BLaER1 treated with 17β-estradiol and CSF1 and Interleukin-3, amounts not matched to agents 10 nM and 100 nM (cell line): ENCODE measurements at regions not wholly inside any gene's neighbourhood (a gene's known extent, or its start where the extent isn't known, plus 50 kb on each side); places are given as distances from the start of the nearest gene placed in this dataset.

Experiments used
- H3K27ac ChIP-seq, 11 experiments: shearing (Covaris generic); formaldehyde crosslinking; 2 replicates each; pipeline ENCODE4 v1.8.1; 2022
- H3K27me3 ChIP-seq, 11 experiments: shearing (Covaris generic); formaldehyde crosslinking; 2 replicates each; pipeline ENCODE4 v1.8.1; 2022
- H3K36me3 ChIP-seq, 11 experiments: shearing (Covaris generic); formaldehyde crosslinking; 2 replicates each; pipeline ENCODE4 v1.8.1; 2022
- H3K4me1 ChIP-seq, 10 experiments: shearing (Covaris generic); formaldehyde crosslinking; 2 replicates each; pipeline ENCODE4 v1.8.1; 2022
- H3K4me2 ChIP-seq, 11 experiments: shearing (Covaris generic); formaldehyde crosslinking; 2 replicates each; pipeline ENCODE4 v1.8.1; 2022
- H3K4me3 ChIP-seq, 10 experiments: shearing (Covaris generic); formaldehyde crosslinking; 2 replicates each; pipeline ENCODE4 v1.8.1; 2022
- H3K9ac ChIP-seq, 11 experiments: shearing (Covaris generic); formaldehyde crosslinking; 2 replicates each; pipeline ENCODE4 v1.8.1; 2022
- H3K9me3 ChIP-seq, 11 experiments: shearing (Covaris generic); formaldehyde crosslinking; replicated peaks in 1 of 11; 2 replicates each; pipeline ENCODE4 v1.8.1; 2022
- H4K20me1 ChIP-seq, 11 experiments: shearing (Covaris generic); formaldehyde crosslinking; 2 replicates each; pipeline ENCODE4 v1.8.1; 2022
- Cebpa-rat ChIP-seq, 11 experiments: shearing (Covaris generic); IDR thresholded peaks; 2 replicates each; pipeline ENCODE4 v1.8.1; 2022

DNA sequence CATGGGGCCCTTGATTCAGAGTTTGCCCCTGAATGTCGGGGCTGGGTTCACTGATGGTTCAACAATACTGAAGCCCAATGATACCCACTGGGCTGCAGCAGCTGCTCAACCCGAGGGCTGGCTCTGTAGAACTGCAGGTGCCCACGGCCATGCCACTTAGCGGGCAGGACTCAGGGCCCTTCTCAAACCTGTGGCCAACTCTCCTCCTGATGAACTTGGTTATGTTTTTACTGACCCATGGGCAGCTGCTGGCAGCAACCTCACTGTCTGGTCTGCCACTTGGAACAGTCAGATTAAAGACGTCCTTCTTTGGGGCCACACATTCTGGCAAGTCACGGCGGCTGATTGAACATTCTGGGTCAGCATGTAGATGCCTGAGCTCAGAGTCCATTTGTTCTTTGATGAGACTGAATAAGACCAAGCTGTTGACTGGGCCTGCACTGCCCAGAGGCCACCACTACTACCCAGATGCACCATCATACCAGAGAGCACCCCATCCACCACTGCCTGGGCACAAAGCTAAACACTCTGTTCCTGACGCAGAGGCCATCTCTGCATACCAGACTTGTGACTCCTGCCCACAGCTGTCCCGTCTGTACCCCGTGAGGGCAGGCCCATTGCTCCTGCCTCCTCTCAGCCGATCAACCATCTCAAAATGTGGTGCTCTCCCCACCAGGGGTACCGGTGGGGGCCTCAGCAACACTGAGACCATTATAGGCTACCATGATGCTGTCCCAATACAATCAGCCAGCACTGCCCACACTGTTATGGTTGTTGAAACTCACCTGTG lies 67.8 kb downstream of the SHANK2 start:
- Histone ChIP-seq H3K27ac (no peak overlapping the region), H3K4me3 (no peak overlapping the region), H3K27me3 (no peaks in the 10 kb centered on the region), H3K4me1 (no peaks in the 10 kb centered on the region), H3K9me3 (no peaks in the 10 kb centered on the region), H3K9ac (no peak overlapping the region), H3K36me3 (no peaks in the 10 kb centered on the region), H4K20me1 (no peaks in the 10 kb centered on the region; a peak in 1 of 22 replicates), H3K4me2 (no peak overlapping the region)
- no peak for TF ChIP-seq Cebpa-rat (IDR thresholded peaks at IDR 0.05)

- Histone ChIP-seq H4K20me1 (no peaks in the 10 kb centered on the region; a peak in 1 of 22 replicates), H3K9ac (no peak overlapping the region), H3K4me2 (no peak overlapping the region), H3K27me3 (no peaks in the 10 kb centered on the region), H3K4me3 (no peak overlapping the region), H3K27ac (no peak overlapping the region), H3K9me3 (no peaks in the 10 kb centered on the region), H3K4me1 (no peaks in the 10 kb centered on the region), H3K36me3 (no peaks in the 10 kb centered on the region)
- no peak for TF ChIP-seq Cebpa-rat (IDR thresholded peaks at IDR 0.05)
Observed at GRCh38 chr11:71183878-71184277, 68.5 kb downstream of the SHANK2 start.

- Histone ChIP-seq H4K20me1 (no peaks in the 10 kb centered on the region; a peak in 1 of 22 replicates), H3K27ac (no peak overlapping the region), H3K4me1 (peaks cover 0 to 6% (median 3%) of the 10 kb centered on the region in 10 experiments; a peak in 11 of 20 replicates), H3K36me3 (no peaks in the 10 kb centered on the region), H3K9me3 (no peaks in the 10 kb centered on the region), H3K4me2 (no peak overlapping the region), H3K9ac (no peak overlapping the region), H3K4me3 (no peak overlapping the region), H3K27me3 (no peaks in the 10 kb centered on the region)
- no peak for TF ChIP-seq Cebpa-rat (IDR thresholded peaks at IDR 0.05)
Observed at GRCh38 chr11:71182791-71183677, 69.3 kb downstream of the SHANK2 start.

- Histone ChIP-seq H3K36me3 (no peaks in the 10 kb centered on the region), H3K4me3 (no peak overlapping the region), H3K4me1 (peaks cover 0 to 12% (median 6%) of the 10 kb centered on the region in 10 experiments; a peak in 11 of 20 replicates), H3K27me3 (no peaks in the 10 kb centered on the region), H4K20me1 (no peaks in the 10 kb centered on the region; a peak in 1 of 22 replicates), H3K9ac (no peak overlapping the region), H3K4me2 (no peak overlapping the region), H3K27ac (no peak overlapping the region), H3K9me3 (no peaks in the 10 kb centered on the region)
- TF ChIP-seq Cebpa-rat (IDR thresholded peaks at IDR 0.05) = no peak
Observed at GRCh38 chr11:71181566-71181965, 70.8 kb downstream of the SHANK2 start.

- Histone ChIP-seq H3K4me1 (peaks cover 0 to 12% (median 6%) of the 10 kb centered on the region in 10 experiments; a peak in 11 of 20 replicates), H3K27ac (no peak overlapping the region), H4K20me1 (no peaks in the 10 kb centered on the region; a peak in 1 of 22 replicates), H3K27me3 (no peaks in the 10 kb centered on the region), H3K4me2 (no peak overlapping the region), H3K9me3 (no peaks in the 10 kb centered on the region), H3K9ac (no peak overlapping the region), H3K36me3 (no peaks in the 10 kb centered on the region), H3K4me3 (no peak overlapping the region)
- TF ChIP-seq Cebpa-rat (IDR thresholded peaks at IDR 0.05) = no peak
Observed at GRCh38 chr11:71180694-71181470, 71.5 kb downstream of the SHANK2 start.

DNA sequence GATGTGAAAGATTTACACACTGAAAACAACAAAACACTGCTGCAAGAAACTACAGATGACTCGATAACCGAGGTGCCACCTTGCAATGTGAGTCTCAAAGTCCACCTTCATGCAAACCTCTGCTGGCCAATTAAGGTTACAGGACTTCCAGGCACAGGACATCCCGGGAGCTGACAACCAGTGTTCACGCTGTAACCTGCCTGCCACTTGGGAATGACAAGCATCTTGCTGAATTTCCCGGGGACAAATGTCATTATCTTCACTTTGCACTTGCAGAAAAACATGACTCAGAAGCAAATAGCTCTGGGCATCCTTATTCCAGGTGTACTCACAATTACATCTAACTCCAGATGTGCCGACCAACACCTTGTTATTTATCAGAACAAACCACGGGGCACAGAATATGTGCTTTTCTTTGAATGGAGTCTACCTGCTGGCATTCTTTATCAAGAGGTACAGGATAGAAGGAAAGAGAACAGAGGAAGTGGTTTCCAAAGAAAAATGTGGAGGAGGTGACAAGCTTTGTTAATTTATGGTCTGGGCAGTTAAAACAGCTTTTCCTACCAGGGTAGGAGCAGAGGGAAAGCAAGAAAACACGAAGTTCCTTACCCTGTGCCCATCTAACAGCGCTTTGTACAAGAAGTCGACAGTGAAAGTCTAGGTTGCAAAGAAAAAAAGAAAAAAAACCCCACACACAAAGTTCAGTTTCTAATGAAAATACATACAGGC lies 72.3 kb downstream of the SHANK2 start:
- no peaks in the 10 kb centered on the region for H3K9me3 ChIP-seq
- H3K27ac ChIP-seq = no peak overlapping the region
- peaks cover 0 to 12% (median 6%) of the 10 kb centered on the region in 10 experiments; a peak in 11 of 20 replicates for H3K4me1 ChIP-seq
- no peak overlapping the region for H3K9ac ChIP-seq
- H3K4me3 ChIP-seq = no peak overlapping the region
- no peak overlapping the region for H3K4me2 ChIP-seq
- TF ChIP-seq Cebpa-rat (IDR thresholded peaks at IDR 0.05) = no peak
- H3K36me3 ChIP-seq = no peaks in the 10 kb centered on the region
- no peaks in the 10 kb centered on the region; a peak in 1 of 22 replicates for H4K20me1 ChIP-seq
- no peaks in the 10 kb centered on the region for H3K27me3 ChIP-seq

DNA sequence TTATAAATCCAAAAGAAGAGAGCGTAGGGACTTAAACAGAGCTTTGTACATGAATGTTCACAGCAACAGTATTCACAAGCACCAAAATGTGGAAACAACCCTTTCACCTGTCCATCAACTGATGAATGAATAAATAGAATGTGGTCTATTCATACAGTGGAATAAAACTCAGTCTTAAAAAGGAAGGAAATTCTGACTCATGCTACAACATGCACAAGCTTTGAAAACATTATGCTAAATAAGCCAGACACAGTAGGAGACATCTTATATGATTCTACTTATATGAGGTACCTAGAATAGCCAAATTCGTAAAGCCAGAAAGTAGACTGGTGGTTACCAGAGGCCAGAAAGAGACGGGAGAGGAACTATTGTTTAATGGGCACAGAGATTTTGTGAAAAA lies 74.3 kb downstream of the SHANK2 start:
- TF ChIP-seq Cebpa-rat (IDR thresholded peaks at IDR 0.05) = no peak
- peaks cover 0 to 12% (median 6%) of the 10 kb centered on the region in 10 experiments; a peak in 11 of 20 replicates for H3K4me1 ChIP-seq

DNA sequence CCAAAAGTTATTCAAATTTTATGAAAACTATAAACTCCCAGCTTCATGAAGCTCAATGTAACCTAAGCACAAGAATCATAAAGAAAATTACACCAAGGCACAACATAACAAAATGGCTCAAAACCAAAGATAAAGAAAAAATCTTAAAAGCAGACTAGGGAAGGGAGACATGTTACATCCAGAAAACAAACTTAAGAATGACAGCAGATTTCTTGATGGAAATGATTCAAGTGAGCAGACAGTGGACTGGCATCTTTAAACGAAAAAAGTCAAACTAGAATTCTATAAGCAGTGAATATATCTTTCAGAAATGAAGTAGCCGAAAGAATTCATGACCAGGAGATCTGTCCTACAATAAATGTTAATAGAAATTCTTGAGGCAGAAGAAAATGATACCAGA lies 75.6 kb downstream of the SHANK2 start:
- H4K20me1 ChIP-seq = no peaks in the 10 kb centered on the region; a peak in 1 of 22 replicates
- TF ChIP-seq Cebpa-rat (IDR thresholded peaks at IDR 0.05) = no peak
- H3K36me3 ChIP-seq = no peaks in the 10 kb centered on the region
- H3K4me2 ChIP-seq = no peak overlapping the region
- no peak overlapping the region for H3K4me3 ChIP-seq
- no peak overlapping the region for H3K9ac ChIP-seq
- H3K4me1 ChIP-seq = peaks cover 0 to 12% (median 6%) of the 10 kb centered on the region in 10 experiments; a peak in 11 of 20 replicates
- no peak overlapping the region for H3K27ac ChIP-seq
- no peaks in the 10 kb centered on the region for H3K27me3 ChIP-seq
- H3K9me3 ChIP-seq = no peaks in the 10 kb centered on the region; a peak in 1 of 22 replicates

More for the DNA sequence above, 74.3 kb downstream of the SHANK2 start:
- Histone ChIP-seq H3K36me3 (no peaks in the 10 kb centered on the region), H3K4me2 (peak overlapping the region in 6 of 11 experiments; percentile 1 to 44 (median 6); a peak in 6 of 22 replicates), H3K4me3 (no peak overlapping the region), H3K9ac (no peak overlapping the region), H3K27ac (no peak overlapping the region), H3K27me3 (no peaks in the 10 kb centered on the region), H3K9me3 (no peaks in the 10 kb centered on the region; a peak in 1 of 22 replicates), H4K20me1 (no peaks in the 10 kb centered on the region; a peak in 1 of 22 replicates)
